A673 (cell line): ENCODE measurements at regions not wholly inside any gene's neighbourhood (a gene's known extent, or its start where the extent isn't known, plus 50 kb on each side); places are given as distances from the start of the nearest gene placed in this dataset.

ENCODE experiments used
- EZH2 ChIP-seq: fragments of 200-600 bp; sonication (generic); IDR thresholded peaks from 2 replicates; pipeline ENCODE4 v1.6.1; 2017; ENCODE audit warnings: borderline replicate concordance, low read depth, mild to moderate bottlenecking, mixed read lengths, antibody characterized with exemption, low read length; ENCODE audit not compliant: poor library complexity, severe bottlenecking
- TF ChIP-seq, protein P1 (sequence below): fragments of 300-800, 200-600 bp; sonication (generic); conservative IDR thresholded peaks from 2 replicates; pipeline ENCODE4 v1.5.1; 2017; ENCODE audit warnings: low read depth, mild to moderate bottlenecking, antibody characterized with exemption, low read length, moderate library complexity, mixed read lengths

DNA sequence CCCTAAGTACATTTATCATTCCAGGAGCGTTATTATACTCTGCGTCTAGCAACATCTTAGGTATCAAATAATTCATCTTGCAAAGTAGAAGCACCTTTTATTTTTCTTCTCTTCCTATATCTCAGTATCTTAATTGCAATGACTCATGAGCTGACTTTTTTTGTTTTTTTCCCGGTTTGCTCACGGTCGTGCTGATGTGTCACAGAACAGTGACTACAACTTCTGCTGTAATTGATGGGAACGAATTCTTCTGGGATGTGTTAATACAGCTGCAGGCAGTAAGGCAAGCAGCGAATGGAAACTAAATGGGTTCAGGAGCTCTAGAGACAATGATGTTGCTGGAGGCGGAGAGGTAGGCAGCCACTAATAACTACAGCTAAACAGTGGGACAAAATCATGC is 89.8 kb upstream of the TMPRSS15 start:
- TF ChIP-seq, protein P1, sequence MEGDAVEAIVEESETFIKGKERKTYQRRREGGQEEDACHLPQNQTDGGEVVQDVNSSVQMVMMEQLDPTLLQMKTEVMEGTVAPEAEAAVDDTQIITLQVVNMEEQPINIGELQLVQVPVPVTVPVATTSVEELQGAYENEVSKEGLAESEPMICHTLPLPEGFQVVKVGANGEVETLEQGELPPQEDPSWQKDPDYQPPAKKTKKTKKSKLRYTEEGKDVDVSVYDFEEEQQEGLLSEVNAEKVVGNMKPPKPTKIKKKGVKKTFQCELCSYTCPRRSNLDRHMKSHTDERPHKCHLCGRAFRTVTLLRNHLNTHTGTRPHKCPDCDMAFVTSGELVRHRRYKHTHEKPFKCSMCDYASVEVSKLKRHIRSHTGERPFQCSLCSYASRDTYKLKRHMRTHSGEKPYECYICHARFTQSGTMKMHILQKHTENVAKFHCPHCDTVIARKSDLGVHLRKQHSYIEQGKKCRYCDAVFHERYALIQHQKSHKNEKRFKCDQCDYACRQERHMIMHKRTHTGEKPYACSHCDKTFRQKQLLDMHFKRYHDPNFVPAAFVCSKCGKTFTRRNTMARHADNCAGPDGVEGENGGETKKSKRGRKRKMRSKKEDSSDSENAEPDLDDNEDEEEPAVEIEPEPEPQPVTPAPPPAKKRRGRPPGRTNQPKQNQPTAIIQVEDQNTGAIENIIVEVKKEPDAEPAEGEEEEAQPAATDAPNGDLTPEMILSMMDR, result no peak
- TF ChIP-seq EZH2, result no peak
